22Rv1 (cell line): ENCODE measurements at regions not wholly inside any gene's neighbourhood (a gene's known extent, or its start where the extent isn't known, plus 50 kb on each side); places are given as distances from the start of the nearest gene placed in this dataset.

Experiments
- H3K27ac ChIP-seq: fragments of 450-650 bp; 2 replicates; pipeline ENCODE4 v1.5.1; 2017
- CTCF ChIP-seq: fragments of 450-650 bp; IDR thresholded peaks from 2 replicates; pipeline ENCODE4 v1.5.1; 2017; ENCODE audit warnings: mild to moderate bottlenecking
- ZFX ChIP-seq: fragments of 450-650 bp; IDR thresholded peaks from 2 replicates; pipeline ENCODE4 v1.6.1; 2017; ENCODE audit warnings: antibody characterized with exemption, borderline replicate concordance

GRCh38 chr7:115273139-115273772 lies 351.4 kb downstream of the MDFIC start:
- no peak overlapping the region for H3K27ac ChIP-seq
- TF ChIP-seq CTCF (no peak), ZFX (no peak)

GRCh38 chr7:115271332-115272235 lies 349.7 kb downstream of the MDFIC start:
- TF ChIP-seq CTCF (no peak), ZFX (no peak)

GRCh38 chr7:115269486-115269885 lies 347.6 kb downstream of the MDFIC start:
- no peak overlapping the region for H3K27ac ChIP-seq
- TF ChIP-seq CTCF (no peak), ZFX (no peak)

More at GRCh38 chr7:115271332-115272235, 349.7 kb downstream of the MDFIC start:
- no peak overlapping the region for H3K27ac ChIP-seq

- H3K27ac ChIP-seq: no peak overlapping the region
- TF ChIP-seq ZFX: no peak
- no peak for TF ChIP-seq CTCF
Observed at GRCh38 chr7:115267503-115267902, 345.6 kb downstream of the MDFIC start.

GRCh38 chr7:115260381-115260780 lies 338.5 kb downstream of the MDFIC start:
- no peak for TF ChIP-seq ZFX
- TF ChIP-seq CTCF: no peak
- H3K27ac ChIP-seq: no peak overlapping the region

GRCh38 chr7:115252461-115252860 lies 330.6 kb downstream of the MDFIC start:
- TF ChIP-seq ZFX (no peak), CTCF (no peak)
- no peak overlapping the region for H3K27ac ChIP-seq

GRCh38 chr7:115249080-115249479 lies 327.2 kb downstream of the MDFIC start:
- no peak overlapping the region for H3K27ac ChIP-seq
- no peak for TF ChIP-seq ZFX
- TF ChIP-seq CTCF: no peak
